ENCODE measurements at regions not wholly inside any gene's neighbourhood (a gene's known extent, or its start where the extent isn't known, plus 50 kb on each side); places are given as distances from the start of the nearest gene placed in this dataset.

DNA sequence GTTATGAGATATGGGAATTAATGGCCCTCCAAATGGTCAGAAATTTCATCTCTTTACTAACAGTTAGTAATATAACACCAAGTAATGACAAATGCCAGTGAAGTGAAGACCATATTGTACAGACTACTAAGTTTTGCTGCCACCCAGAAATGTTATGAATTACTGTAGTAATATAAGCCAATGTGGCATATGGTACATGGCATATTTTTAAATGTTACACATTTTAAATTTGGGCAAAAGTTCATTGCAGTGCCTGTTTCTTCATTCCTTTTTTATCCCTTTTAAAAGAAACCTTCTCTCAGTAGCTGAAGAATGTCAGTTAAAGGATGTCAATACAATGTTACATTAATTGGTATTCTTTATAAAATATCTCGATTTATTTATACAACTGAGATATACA is 626.5 kb upstream of the SLC8A1 start:
- DNase-seq (ENCODE audit: low read depth) = no peak
- Histone ChIP-seq H3K4me3 (ENCODE audit: insufficient read depth, low read depth, low read length) (no peak overlapping the region), H3K4me1 (ENCODE audit: insufficient read depth, low read length) (no peaks in the 10 kb centered on the region), H3K79me2 (ENCODE audit: insufficient read depth, low read length) (no peaks in the 10 kb centered on the region), H3K9me3 (ENCODE audit: insufficient read depth, low read depth, low read length) (no peaks in the 10 kb centered on the region), H4K20me1 (ENCODE audit: insufficient read depth, low read length) (no peaks in the 10 kb centered on the region), H3K9ac (ENCODE audit: low read length) (no peak overlapping the region), H3K27me3 (ENCODE audit: insufficient read depth, low read length) (no peaks in the 10 kb centered on the region), H3K36me3 (ENCODE audit: insufficient read depth, low read length) (no peaks in the 10 kb centered on the region), H3K27ac (ENCODE audit: low read depth, low read length) (no peak overlapping the region), H2AFZ (ENCODE audit: low read depth, low read length) (no peak overlapping the region), H3K4me2 (ENCODE audit: low read length) (no peak overlapping the region)
- TF ChIP-seq EZH2 (IDR thresholded peaks at IDR 0.05; ENCODE audit: insufficient read depth, low read length) = no peak
- TF ChIP-seq, protein P1, sequence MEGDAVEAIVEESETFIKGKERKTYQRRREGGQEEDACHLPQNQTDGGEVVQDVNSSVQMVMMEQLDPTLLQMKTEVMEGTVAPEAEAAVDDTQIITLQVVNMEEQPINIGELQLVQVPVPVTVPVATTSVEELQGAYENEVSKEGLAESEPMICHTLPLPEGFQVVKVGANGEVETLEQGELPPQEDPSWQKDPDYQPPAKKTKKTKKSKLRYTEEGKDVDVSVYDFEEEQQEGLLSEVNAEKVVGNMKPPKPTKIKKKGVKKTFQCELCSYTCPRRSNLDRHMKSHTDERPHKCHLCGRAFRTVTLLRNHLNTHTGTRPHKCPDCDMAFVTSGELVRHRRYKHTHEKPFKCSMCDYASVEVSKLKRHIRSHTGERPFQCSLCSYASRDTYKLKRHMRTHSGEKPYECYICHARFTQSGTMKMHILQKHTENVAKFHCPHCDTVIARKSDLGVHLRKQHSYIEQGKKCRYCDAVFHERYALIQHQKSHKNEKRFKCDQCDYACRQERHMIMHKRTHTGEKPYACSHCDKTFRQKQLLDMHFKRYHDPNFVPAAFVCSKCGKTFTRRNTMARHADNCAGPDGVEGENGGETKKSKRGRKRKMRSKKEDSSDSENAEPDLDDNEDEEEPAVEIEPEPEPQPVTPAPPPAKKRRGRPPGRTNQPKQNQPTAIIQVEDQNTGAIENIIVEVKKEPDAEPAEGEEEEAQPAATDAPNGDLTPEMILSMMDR (IDR thresholded peaks at IDR 0.05; ENCODE audit: insufficient read depth, low read depth, low read length) = no peak
- H3K4me1 Mint-ChIP-seq (ENCODE audit: low read depth, unreplicated experiment) = no peaks in the 10 kb centered on the region
- peaks cover 1% of the 10 kb centered on the region for H3K9me3 Mint-ChIP-seq (ENCODE audit: unreplicated experiment)
- no peak overlapping the region for H3K4me3 Mint-ChIP-seq (ENCODE audit: unreplicated experiment)
- no peaks in the 10 kb centered on the region for H3K27me3 Mint-ChIP-seq (ENCODE audit: low read depth, unreplicated experiment)
- H3K36me3 Mint-ChIP-seq (ENCODE audit: low read depth, unreplicated experiment) = no peaks in the 10 kb centered on the region
- no peak for FAIRE-seq
- no peak overlapping the region for H3K27ac Mint-ChIP-seq (ENCODE audit: unreplicated experiment)

DNA sequence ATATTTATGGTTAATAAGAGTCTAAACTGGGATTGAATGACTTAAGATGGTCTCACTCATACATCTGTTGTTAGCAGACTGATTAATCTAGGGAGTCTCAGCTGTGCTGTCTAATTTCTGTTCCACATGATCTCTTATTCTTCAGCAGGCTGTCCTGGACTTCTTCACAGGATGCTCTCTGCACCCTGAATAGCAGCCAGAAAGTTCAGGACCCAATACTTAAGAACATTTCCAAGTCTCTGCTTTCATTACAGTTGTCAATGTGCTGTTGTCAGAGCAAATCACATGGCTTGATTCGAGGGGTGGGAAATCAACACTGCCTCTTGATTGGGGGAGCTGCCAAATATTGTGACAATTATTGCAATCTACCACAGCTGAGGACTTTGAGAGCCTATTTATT is 627.1 kb upstream of the SLC8A1 start:
- Histone ChIP-seq H2AFZ (ENCODE audit: low read depth, low read length) (no peak overlapping the region), H3K9ac (ENCODE audit: low read length) (no peak overlapping the region), H3K36me3 (ENCODE audit: insufficient read depth, low read length) (no peaks in the 10 kb centered on the region), H3K4me1 (ENCODE audit: insufficient read depth, low read length) (no peaks in the 10 kb centered on the region), H3K4me2 (ENCODE audit: low read length) (no peak overlapping the region), H4K20me1 (ENCODE audit: insufficient read depth, low read length) (no peaks in the 10 kb centered on the region), H3K9me3 (ENCODE audit: insufficient read depth, low read depth, low read length) (no peaks in the 10 kb centered on the region), H3K4me3 (ENCODE audit: insufficient read depth, low read depth, low read length) (no peak overlapping the region), H3K27me3 (ENCODE audit: insufficient read depth, low read length) (no peaks in the 10 kb centered on the region), H3K27ac (ENCODE audit: low read depth, low read length) (no peak overlapping the region), H3K79me2 (ENCODE audit: insufficient read depth, low read length) (no peaks in the 10 kb centered on the region)
- H3K27me3 Mint-ChIP-seq (ENCODE audit: low read depth, unreplicated experiment) = no peaks in the 10 kb centered on the region
- no peaks in the 10 kb centered on the region for H3K36me3 Mint-ChIP-seq (ENCODE audit: low read depth, unreplicated experiment)
- H3K27ac Mint-ChIP-seq (ENCODE audit: unreplicated experiment) = no peak overlapping the region
- H3K9me3 Mint-ChIP-seq (ENCODE audit: unreplicated experiment) = peaks cover 1% of the 10 kb centered on the region
- H3K4me3 Mint-ChIP-seq (ENCODE audit: unreplicated experiment) = no peak overlapping the region
- no peak for FAIRE-seq
- no peak for DNase-seq (ENCODE audit: low read depth)
- H3K4me1 Mint-ChIP-seq (ENCODE audit: low read depth, unreplicated experiment) = no peaks in the 10 kb centered on the region
- TF ChIP-seq, protein P1 (IDR thresholded peaks at IDR 0.05; ENCODE audit: insufficient read depth, low read depth, low read length) = no peak
- no peak for TF ChIP-seq EZH2 (IDR thresholded peaks at IDR 0.05; ENCODE audit: insufficient read depth, low read length)

DNA sequence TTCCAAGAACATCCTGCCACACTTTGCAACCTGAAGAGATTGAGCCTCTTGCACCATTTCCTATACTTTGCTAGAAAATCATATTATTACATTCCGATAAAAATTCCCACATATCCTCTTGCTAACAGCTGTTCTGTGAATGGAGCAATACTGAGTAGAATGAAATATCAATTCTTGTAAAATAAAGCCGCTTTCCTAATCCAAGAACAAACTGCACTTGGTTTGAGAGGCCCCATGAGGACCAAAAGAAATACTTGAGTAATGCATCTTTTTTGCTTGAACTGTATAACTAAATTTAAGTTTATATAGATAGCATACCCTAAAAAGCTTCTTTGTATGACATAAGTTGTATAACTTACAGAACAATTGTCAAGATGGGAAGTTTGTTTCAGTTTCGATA is 632.4 kb upstream of the SLC8A1 start:
- peaks cover 1% of the 10 kb centered on the region for H3K9me3 Mint-ChIP-seq (ENCODE audit: unreplicated experiment)
- H3K27ac Mint-ChIP-seq (ENCODE audit: unreplicated experiment) = no peak overlapping the region
- no peak overlapping the region for H3K27ac ChIP-seq (ENCODE audit: low read depth, low read length)
- no peak for DNase-seq (ENCODE audit: low read depth)
- H3K9me3 ChIP-seq (ENCODE audit: insufficient read depth, low read depth, low read length) = no peaks in the 10 kb centered on the region
- H3K79me2 ChIP-seq (ENCODE audit: insufficient read depth, low read length) = no peaks in the 10 kb centered on the region
- no peaks in the 10 kb centered on the region for H3K4me1 Mint-ChIP-seq (ENCODE audit: low read depth, unreplicated experiment)
- no peak overlapping the region for H3K9ac ChIP-seq (ENCODE audit: low read length)
- no peak overlapping the region for H3K4me3 ChIP-seq (ENCODE audit: insufficient read depth, low read depth, low read length)
- no peak overlapping the region for H2AFZ ChIP-seq (ENCODE audit: low read depth, low read length)
- no peak overlapping the region for H3K4me2 ChIP-seq (ENCODE audit: low read length)
- TF ChIP-seq EZH2 (IDR thresholded peaks at IDR 0.05; ENCODE audit: insufficient read depth, low read length) = no peak
- TF ChIP-seq, protein P1 (IDR thresholded peaks at IDR 0.05; ENCODE audit: insufficient read depth, low read depth, low read length) = no peak
- no peaks in the 10 kb centered on the region for H3K27me3 Mint-ChIP-seq (ENCODE audit: low read depth, unreplicated experiment)
- H3K36me3 ChIP-seq (ENCODE audit: insufficient read depth, low read length) = no peaks in the 10 kb centered on the region
- H4K20me1 ChIP-seq (ENCODE audit: insufficient read depth, low read length) = no peaks in the 10 kb centered on the region
- FAIRE-seq = no peak
- no peaks in the 10 kb centered on the region for H3K27me3 ChIP-seq (ENCODE audit: insufficient read depth, low read length)
- no peaks in the 10 kb centered on the region for H3K36me3 Mint-ChIP-seq (ENCODE audit: low read depth, unreplicated experiment)
- H3K4me3 Mint-ChIP-seq (ENCODE audit: unreplicated experiment) = no peak overlapping the region
- H3K4me1 ChIP-seq (ENCODE audit: insufficient read depth, low read length) = no peaks in the 10 kb centered on the region

Data from astrocyte (in vitro differentiated cells and primary cell).